GM19324 (cell line): ENCODE measurements at regions not wholly inside any gene's neighbourhood (a gene's known extent, or its start where the extent isn't known, plus 50 kb on each side); places are given as distances from the start of the nearest gene placed in this dataset.

Experiments used
- ATAC-seq: cut with Tn5 transposase; IDR thresholded peaks from one replicate; pipeline ENCODE4 v1.9.1; 2021; ENCODE audit warnings: mild to moderate bottlenecking, moderate library complexity; ENCODE audit not compliant: unreplicated experiment, low FRiP score

- no peak for ATAC-seq
Observed at GRCh38 chr15:93233710-93234109, 144.7 kb upstream of the RGMA start.

DNA sequence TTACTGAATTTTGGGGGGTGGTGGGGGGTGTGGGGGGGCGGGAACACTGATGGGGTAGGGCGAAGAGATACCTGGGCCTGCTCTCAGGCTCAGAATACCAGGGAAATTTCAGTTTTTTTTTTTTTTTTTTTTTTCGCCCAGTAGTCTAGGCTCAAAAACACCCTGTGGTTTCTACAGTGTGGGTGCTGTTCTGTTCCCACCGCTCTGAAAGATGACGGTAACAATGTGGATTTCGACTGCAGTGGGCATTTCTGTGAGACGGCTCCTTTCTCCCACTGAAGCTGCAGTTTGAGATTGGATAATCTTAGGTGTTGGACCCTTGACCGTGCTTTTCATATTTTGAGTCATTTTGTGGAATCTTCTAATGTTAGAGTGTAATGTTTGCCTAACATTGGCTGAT is 143.8 kb upstream of the RGMA start:
- ATAC-seq = no peak

- ATAC-seq = no peak
Observed at GRCh38 chr15:93231994-93232393, 143.0 kb upstream of the RGMA start.

GRCh38 chr15:93231261-93231925 is 142.4 kb upstream of the RGMA start:
- ATAC-seq = no peak

DNA sequence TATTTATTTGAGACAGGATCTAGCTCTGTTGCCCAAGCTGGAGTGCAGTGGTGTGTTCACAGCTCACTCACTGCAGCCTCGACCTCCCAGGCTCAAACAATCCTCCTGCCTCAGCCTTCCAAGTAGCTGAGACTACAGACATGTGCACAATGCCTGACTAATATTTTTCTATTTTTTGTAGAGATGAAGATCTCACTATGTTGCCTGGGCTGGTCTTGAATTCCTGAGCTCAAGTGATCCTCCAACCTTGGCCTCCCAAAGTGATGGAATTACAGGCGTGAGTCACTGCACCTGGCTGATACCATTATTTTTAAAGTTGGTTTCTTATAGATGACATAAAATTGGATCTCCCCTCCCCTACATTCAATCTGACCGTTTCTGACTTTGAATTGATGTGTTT is 139.5 kb upstream of the RGMA start:
- ATAC-seq = no peak

- ATAC-seq = no peak
Observed at GRCh38 chr15:93223803-93224202, 134.8 kb upstream of the RGMA start.

GRCh38 chr15:93221759-93222158 is 132.7 kb upstream of the RGMA start:
- ATAC-seq = no peak

- no peak for ATAC-seq
Observed at GRCh38 chr15:93219859-93220420, 130.9 kb upstream of the RGMA start.

GRCh38 chr15:93217343-93217742 is 128.3 kb upstream of the RGMA start:
- ATAC-seq = no peak

DNA sequence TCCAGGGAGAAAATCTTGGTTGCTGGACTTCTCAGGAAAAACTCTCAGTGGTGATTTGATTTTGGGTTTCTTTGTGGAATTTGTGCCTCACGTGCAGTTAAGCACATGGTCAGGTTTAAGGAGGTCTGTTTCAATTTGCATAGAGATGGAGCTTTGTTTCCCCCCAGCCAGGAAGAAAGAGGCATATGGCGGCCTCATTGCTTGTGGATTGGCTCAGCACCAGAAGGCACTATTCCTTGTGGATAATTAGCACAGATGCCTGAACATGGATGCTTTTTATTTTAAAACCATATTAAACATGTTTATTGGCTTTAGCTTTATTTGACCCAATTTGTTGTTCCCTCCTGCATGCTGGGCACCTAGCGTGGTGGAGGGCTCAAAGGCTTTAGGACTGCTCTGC is 125.1 kb upstream of the RGMA start:
- no peak for ATAC-seq

GRCh38 chr15:93213281-93213680 is 124.3 kb upstream of the RGMA start:
- ATAC-seq = no peak

DNA sequence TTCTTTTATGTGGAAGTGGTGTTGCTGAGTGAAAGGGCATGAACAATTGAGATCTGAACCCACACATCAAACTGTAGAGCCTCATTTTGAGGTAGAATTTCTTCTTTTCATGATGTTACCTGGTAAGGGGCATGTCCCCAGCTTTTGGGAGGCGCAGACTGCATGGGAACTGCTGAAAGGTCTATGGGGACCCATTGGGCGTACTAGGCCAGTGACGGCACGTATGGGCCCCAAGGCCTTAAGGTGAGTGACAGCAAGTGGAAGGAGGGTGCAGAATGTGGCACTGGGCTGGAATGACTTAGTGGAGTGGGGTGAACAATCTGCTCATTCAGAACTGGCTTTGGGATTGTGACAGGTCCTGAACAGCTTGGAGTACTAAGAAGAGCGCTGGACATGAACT is 123.6 kb upstream of the RGMA start:
- ATAC-seq = no peak

- no peak for ATAC-seq
Observed at GRCh38 chr15:93210995-93211394, 122.0 kb upstream of the RGMA start.

- no peak for ATAC-seq
Observed at GRCh38 chr15:93209690-93210445, 120.9 kb upstream of the RGMA start.

DNA sequence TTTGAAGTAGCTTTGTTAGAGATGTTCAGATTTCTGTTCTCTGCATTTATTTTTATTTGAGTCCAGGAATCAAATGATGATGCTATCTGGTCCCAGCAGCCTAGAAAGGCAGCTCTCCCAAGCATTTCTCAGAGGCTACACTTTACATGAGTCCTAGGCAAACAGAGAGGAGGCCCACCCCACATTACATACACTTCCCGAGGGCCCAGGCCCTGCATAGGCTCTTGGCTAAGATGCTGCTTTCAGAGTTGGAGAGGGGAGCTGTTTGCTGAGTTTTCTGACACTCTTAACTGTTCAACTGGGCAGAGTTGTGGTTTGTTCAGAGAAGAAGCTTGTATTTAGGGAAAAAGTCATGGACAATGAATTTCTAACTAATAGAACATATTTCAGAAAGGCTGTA is 117.9 kb upstream of the RGMA start:
- no peak for ATAC-seq

- ATAC-seq = no peak
Observed at GRCh38 chr15:93205413-93205812, 116.4 kb upstream of the RGMA start.

DNA sequence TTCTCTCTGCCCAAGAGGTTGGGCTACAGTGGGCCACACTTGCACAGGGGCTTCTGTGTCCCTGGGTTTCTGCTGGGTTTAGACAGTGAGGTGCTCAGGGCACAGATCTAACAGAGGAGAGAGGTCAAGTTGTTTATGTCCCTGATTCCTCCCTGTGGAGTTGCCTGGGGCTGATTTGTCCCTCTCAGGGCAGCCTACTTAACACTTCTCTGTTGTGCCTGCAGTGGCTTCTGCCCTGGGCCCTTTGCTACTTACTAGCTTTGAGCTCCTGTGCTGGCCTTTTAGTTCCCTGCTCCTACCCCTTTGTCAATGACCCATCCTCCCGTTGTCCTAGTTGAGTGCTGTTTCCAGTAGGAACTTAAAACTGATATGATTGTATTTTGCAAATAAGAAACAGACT is 114.0 kb upstream of the RGMA start:
- ATAC-seq = no peak

- ATAC-seq = no peak
Observed at GRCh38 chr15:93202405-93202804, 113.4 kb upstream of the RGMA start.

DNA sequence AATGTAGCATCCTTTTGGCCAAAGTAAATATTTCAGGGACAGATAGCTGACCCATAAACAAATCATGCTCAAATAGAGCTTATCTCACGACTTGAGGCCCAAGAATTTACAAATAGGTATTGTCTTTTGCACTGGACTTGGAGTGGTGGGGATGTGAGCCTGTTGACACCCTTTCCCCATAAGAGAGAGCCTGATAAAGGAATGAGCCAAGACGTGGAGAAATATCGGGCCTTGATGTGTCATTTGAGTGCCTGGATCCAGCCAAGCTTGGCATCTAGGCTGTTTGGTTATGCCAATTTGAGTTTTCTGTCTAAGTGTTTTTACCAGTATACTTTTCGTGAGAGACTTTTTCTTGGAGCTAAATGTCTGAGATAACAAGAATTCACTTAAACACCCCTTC is 112.9 kb upstream of the RGMA start:
- no peak for ATAC-seq

DNA sequence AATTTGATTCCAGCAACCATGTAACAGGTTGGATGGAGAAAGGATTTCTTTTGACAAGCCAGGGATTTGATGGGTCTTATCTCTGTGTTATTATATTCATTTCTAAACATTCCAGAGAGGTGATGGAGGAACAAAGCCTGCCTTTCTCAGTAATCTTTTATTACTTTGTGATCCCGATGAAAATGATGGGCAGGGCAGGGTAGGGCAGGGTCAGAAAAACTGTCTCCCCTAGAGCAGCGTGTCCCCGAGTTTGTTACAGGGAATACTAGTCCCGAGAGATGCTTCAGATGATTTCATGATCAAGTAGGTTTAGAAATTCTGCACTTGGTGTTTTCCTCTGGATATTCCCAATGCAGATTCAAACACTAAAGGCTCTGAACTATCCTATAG is 111.8 kb upstream of the RGMA start:
- ATAC-seq = no peak

- ATAC-seq = no peak
Observed at GRCh38 chr15:93200081-93200836, 111.2 kb upstream of the RGMA start.
